Umbilical cord (tissue), 1 donor: ENCODE measurements at regions not wholly inside any gene's neighbourhood (a gene's known extent, or its start where the extent isn't known, plus 50 kb on each side); places are given as distances from the start of the nearest gene placed in this dataset.
A peak's percentile ranks its signal among the peaks of the same experiment; 100 is the strongest.

ENCODE experiments used
- DNase-seq: peaks from one replicate; pipeline ENCODE4 v3.0.0-alpha.2; 2015; ENCODE audit warnings: low spot score

GRCh38 chr9:106596984-106597383 lies 266.0 kb upstream of the ZNF462 start:
- DNase-seq: no peak

GRCh38 chr9:106600955-106601560 lies 261.9 kb upstream of the ZNF462 start:
- no peak for DNase-seq

- no peak for DNase-seq
Measured at GRCh38 chr9:106602344-106602743, 260.6 kb upstream of the ZNF462 start.

- peak; percentile 52 for DNase-seq
Measured at GRCh38 chr9:106613250-106613737, 249.7 kb upstream of the ZNF462 start.

- DNase-seq: no peak
Measured at GRCh38 chr9:106615118-106615889, 247.7 kb upstream of the ZNF462 start.

- DNase-seq: no peak
Measured at GRCh38 chr9:106616026-106616425, 246.9 kb upstream of the ZNF462 start.

GRCh38 chr9:106616851-106617345 lies 246.1 kb upstream of the ZNF462 start:
- no peak for DNase-seq

GRCh38 chr9:106619211-106619610 lies 243.8 kb upstream of the ZNF462 start:
- DNase-seq: peak; percentile 28

- DNase-seq: no peak
Measured at GRCh38 chr9:106620081-106620480, 242.9 kb upstream of the ZNF462 start.

GRCh38 chr9:106620866-106621265 lies 242.1 kb upstream of the ZNF462 start:
- DNase-seq: no peak

- DNase-seq: no peak
Measured at GRCh38 chr9:106621313-106622163, 241.4 kb upstream of the ZNF462 start.

GRCh38 chr9:106622164-106622487 lies 240.8 kb upstream of the ZNF462 start:
- DNase-seq: no peak

- DNase-seq: no peak
Measured at GRCh38 chr9:106623558-106623957, 239.4 kb upstream of the ZNF462 start.

GRCh38 chr9:106625259-106625789 lies 237.6 kb upstream of the ZNF462 start:
- DNase-seq: no peak

- DNase-seq: no peak
Measured at GRCh38 chr9:106626936-106627335, 236.0 kb upstream of the ZNF462 start.

GRCh38 chr9:106632621-106633020 lies 230.3 kb upstream of the ZNF462 start:
- no peak for DNase-seq

GRCh38 chr9:106634183-106634582 lies 228.8 kb upstream of the ZNF462 start:
- no peak for DNase-seq

- DNase-seq: no peak
Measured at GRCh38 chr9:106634641-106635040, 228.3 kb upstream of the ZNF462 start.

GRCh38 chr9:106637486-106637885 lies 225.5 kb upstream of the ZNF462 start:
- DNase-seq: peak; percentile 85

GRCh38 chr9:106639873-106640568 lies 222.9 kb upstream of the ZNF462 start:
- no peak for DNase-seq

GRCh38 chr9:106643211-106643930 lies 219.6 kb upstream of the ZNF462 start:
- no peak for DNase-seq
